ENCODE measurements at regions not wholly inside any gene's neighbourhood (a gene's known extent, or its start where the extent isn't known, plus 50 kb on each side); places are given as distances from the start of the nearest gene placed in this dataset.
"Not testable (repeated sequence)": the region's sequence is repeated elsewhere in the genome, so short reads cannot be mapped to it uniquely, and the experiment has no call there.

GRCh38 chrX:45619290-45619689, 418.6 kb upstream of the DIPK2B start:
- no peak overlapping the region for H3K4me3 Mint-ChIP-seq (ENCODE audit: unreplicated experiment)
- H3K27ac Mint-ChIP-seq (ENCODE audit: unreplicated experiment) = peak overlapping the region; percentile 6
- H3K4me1 Mint-ChIP-seq (ENCODE audit: unreplicated experiment) = peaks cover 39% of the 10 kb centered on the region
- peaks cover 23% of the 10 kb centered on the region for H3K9me3 Mint-ChIP-seq (ENCODE audit: unreplicated experiment)
- no peak for DNase-seq (ENCODE audit: extremely low spot score, unreplicated experiment)
- no peaks in the 10 kb centered on the region for H3K36me3 Mint-ChIP-seq (ENCODE audit: unreplicated experiment)
- TF ChIP-seq, protein P1, sequence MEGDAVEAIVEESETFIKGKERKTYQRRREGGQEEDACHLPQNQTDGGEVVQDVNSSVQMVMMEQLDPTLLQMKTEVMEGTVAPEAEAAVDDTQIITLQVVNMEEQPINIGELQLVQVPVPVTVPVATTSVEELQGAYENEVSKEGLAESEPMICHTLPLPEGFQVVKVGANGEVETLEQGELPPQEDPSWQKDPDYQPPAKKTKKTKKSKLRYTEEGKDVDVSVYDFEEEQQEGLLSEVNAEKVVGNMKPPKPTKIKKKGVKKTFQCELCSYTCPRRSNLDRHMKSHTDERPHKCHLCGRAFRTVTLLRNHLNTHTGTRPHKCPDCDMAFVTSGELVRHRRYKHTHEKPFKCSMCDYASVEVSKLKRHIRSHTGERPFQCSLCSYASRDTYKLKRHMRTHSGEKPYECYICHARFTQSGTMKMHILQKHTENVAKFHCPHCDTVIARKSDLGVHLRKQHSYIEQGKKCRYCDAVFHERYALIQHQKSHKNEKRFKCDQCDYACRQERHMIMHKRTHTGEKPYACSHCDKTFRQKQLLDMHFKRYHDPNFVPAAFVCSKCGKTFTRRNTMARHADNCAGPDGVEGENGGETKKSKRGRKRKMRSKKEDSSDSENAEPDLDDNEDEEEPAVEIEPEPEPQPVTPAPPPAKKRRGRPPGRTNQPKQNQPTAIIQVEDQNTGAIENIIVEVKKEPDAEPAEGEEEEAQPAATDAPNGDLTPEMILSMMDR (IDR thresholded peaks at IDR 0.05) = no peak
- no peaks in the 10 kb centered on the region for H3K27me3 Mint-ChIP-seq (ENCODE audit: unreplicated experiment)

GRCh38 chrX:45615591-45615990, 414.9 kb upstream of the DIPK2B start:
- peaks cover 38% of the 10 kb centered on the region for H3K9me3 Mint-ChIP-seq (ENCODE audit: unreplicated experiment)
- DNase-seq (ENCODE audit: extremely low spot score, unreplicated experiment); H3K36me3 Mint-ChIP-seq (ENCODE audit: unreplicated experiment); H3K4me3 Mint-ChIP-seq (ENCODE audit: unreplicated experiment); H3K27ac Mint-ChIP-seq (ENCODE audit: unreplicated experiment); H3K4me1 Mint-ChIP-seq (ENCODE audit: unreplicated experiment); H3K27me3 Mint-ChIP-seq (ENCODE audit: unreplicated experiment): not testable (repeated sequence)

DNA sequence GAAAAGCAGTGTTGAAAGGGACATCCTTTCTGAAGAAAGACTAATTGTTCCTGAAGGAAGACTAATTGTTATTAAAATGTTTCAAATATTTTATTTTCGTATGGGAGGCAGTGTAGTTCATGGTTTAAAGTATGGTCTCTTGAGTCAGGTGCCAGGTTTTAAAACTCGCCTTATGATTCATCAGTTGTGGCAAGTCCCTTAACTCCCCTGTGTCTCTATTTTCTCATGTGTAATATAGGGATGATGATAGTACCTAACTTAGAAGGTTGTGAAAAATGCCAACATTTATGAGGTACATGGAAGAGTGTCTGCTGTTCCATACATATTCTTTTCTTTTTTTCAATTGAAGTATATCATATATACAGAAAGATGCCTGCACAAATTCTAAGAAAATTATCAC, 414.2 kb upstream of the DIPK2B start:
- Mint-ChIP-seq H3K9me3 (ENCODE audit: unreplicated experiment) (peaks cover 37% of the 10 kb centered on the region), H3K36me3 (ENCODE audit: unreplicated experiment) (no peaks in the 10 kb centered on the region), H3K4me3 (ENCODE audit: unreplicated experiment) (no peak overlapping the region), H3K27me3 (ENCODE audit: unreplicated experiment) (no peaks in the 10 kb centered on the region), H3K27ac (ENCODE audit: unreplicated experiment) (no peak overlapping the region), H3K4me1 (ENCODE audit: unreplicated experiment) (peaks cover 7% of the 10 kb centered on the region)
- no peak for DNase-seq (ENCODE audit: extremely low spot score, unreplicated experiment)
- TF ChIP-seq, protein P1 (IDR thresholded peaks at IDR 0.05) = no peak

GRCh38 chrX:45602151-45602550, 401.5 kb upstream of the DIPK2B start:
- no peaks in the 10 kb centered on the region for H3K27me3 Mint-ChIP-seq (ENCODE audit: unreplicated experiment)
- H3K27ac Mint-ChIP-seq (ENCODE audit: unreplicated experiment) = no peak overlapping the region
- no peaks in the 10 kb centered on the region for H3K36me3 Mint-ChIP-seq (ENCODE audit: unreplicated experiment)
- H3K9me3 Mint-ChIP-seq (ENCODE audit: unreplicated experiment) = peaks cover 12% of the 10 kb centered on the region
- peaks cover 34% of the 10 kb centered on the region for H3K4me1 Mint-ChIP-seq (ENCODE audit: unreplicated experiment)
- TF ChIP-seq, protein P1 (IDR thresholded peaks at IDR 0.05) = no peak
- DNase-seq (ENCODE audit: extremely low spot score, unreplicated experiment) = no peak
- no peak overlapping the region for H3K4me3 Mint-ChIP-seq (ENCODE audit: unreplicated experiment)

GRCh38 chrX:45601052-45601451, 400.4 kb upstream of the DIPK2B start:
- Mint-ChIP-seq H3K4me1 (ENCODE audit: unreplicated experiment) (peaks cover 34% of the 10 kb centered on the region), H3K9me3 (ENCODE audit: unreplicated experiment) (peaks cover 8% of the 10 kb centered on the region), H3K4me3 (ENCODE audit: unreplicated experiment) (no peak overlapping the region), H3K27ac (ENCODE audit: unreplicated experiment) (no peak overlapping the region), H3K27me3 (ENCODE audit: unreplicated experiment) (no peaks in the 10 kb centered on the region), H3K36me3 (ENCODE audit: unreplicated experiment) (no peaks in the 10 kb centered on the region)
- TF ChIP-seq, protein P1 (IDR thresholded peaks at IDR 0.05) = no peak
- no peak for DNase-seq (ENCODE audit: extremely low spot score, unreplicated experiment)

DNA sequence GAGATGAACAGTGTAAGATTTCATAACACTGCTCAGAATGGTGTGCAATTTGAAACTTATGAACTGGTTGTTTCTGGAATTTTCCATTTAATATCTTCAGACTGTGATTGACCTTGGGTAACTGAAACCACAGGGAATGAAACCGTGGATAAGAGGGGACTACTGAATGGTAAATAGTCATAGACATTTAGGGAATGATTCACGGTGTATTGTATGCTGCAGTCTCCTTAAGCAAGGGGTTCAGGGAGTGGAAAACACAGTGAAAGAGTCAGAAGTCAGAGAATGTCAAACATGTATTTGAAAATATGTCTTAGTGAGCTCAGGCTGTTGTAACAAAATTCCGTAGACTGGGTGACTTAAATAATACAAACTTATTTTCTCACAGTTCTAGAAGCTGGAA, 398.2 kb upstream of the DIPK2B start:
- Mint-ChIP-seq H3K9me3 (ENCODE audit: unreplicated experiment) (peaks cover 11% of the 10 kb centered on the region), H3K27me3 (ENCODE audit: unreplicated experiment) (no peaks in the 10 kb centered on the region), H3K4me3 (ENCODE audit: unreplicated experiment) (no peak overlapping the region), H3K36me3 (ENCODE audit: unreplicated experiment) (no peaks in the 10 kb centered on the region), H3K27ac (ENCODE audit: unreplicated experiment) (peak overlapping the region; percentile 61), H3K4me1 (ENCODE audit: unreplicated experiment) (peaks cover 34% of the 10 kb centered on the region)
- DNase-seq (ENCODE audit: extremely low spot score, unreplicated experiment) = no peak
- TF ChIP-seq, protein P1 (IDR thresholded peaks at IDR 0.05) = no peak
